ENCODE measurements at regions not wholly inside any gene's neighbourhood (a gene's known extent, or its start where the extent isn't known, plus 50 kb on each side); places are given as distances from the start of the nearest gene placed in this dataset.
"Not testable (repeated sequence)": the region's sequence is repeated elsewhere in the genome, so short reads cannot be mapped to it uniquely, and the experiment has no call there.

GRCh38 chr1:83401146-83401545 is 597.8 kb downstream of the TTLL7 start:
- H3K27me3 ChIP-seq; H3K4me3 ChIP-seq; H3K4me1 ChIP-seq (replicated peaks in 1 of 2); H3K27ac ChIP-seq; DNase-seq; H3K9me3 ChIP-seq (replicated peaks in 1 of 3); intact Hi-C loops (cut with DNase I); H3K36me3 ChIP-seq (replicated peaks in 1 of 2): not testable (repeated sequence)
- 64 to 94% (median 84%) methylated on average over 1 of the region's 1 CpG; no CpG with 5 or more reads in 1 of the 4 donors for WGBS, 4 donors

GRCh38 chr1:83400173-83400572 is 598.8 kb downstream of the TTLL7 start:
- intact Hi-C loops (cut with DNase I); DNase-seq; H3K27ac ChIP-seq; H3K36me3 ChIP-seq (replicated peaks in 1 of 2); H3K9me3 ChIP-seq (replicated peaks in 1 of 3); H3K4me1 ChIP-seq (replicated peaks in 1 of 2); H3K27me3 ChIP-seq; H3K4me3 ChIP-seq: not testable (repeated sequence)

DNA sequence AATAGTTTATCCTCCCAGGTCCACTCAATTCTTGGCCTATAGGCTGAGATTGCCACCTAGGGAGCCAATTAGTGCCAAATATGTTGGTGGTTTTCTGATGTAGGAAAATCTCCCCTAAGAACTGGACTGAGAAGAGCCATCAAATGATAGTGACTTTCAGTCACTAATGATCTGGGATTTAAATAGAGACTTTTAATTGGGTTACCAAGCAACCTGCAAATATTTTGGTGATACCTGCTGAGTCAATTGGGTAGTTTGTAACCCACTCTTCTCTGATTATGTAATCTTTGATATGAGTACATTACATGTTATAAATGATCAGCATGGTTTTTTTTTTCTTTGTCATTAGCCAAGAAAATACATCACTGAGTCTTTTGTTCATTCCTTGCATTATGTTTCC is 600.8 kb downstream of the TTLL7 start:
- H3K27ac ChIP-seq; H3K9me3 ChIP-seq (replicated peaks in 1 of 3); H3K27me3 ChIP-seq; DNase-seq; H3K36me3 ChIP-seq (replicated peaks in 1 of 2); intact Hi-C loops (cut with DNase I); H3K4me3 ChIP-seq; H3K4me1 ChIP-seq (replicated peaks in 1 of 2): not testable (repeated sequence)

DNA sequence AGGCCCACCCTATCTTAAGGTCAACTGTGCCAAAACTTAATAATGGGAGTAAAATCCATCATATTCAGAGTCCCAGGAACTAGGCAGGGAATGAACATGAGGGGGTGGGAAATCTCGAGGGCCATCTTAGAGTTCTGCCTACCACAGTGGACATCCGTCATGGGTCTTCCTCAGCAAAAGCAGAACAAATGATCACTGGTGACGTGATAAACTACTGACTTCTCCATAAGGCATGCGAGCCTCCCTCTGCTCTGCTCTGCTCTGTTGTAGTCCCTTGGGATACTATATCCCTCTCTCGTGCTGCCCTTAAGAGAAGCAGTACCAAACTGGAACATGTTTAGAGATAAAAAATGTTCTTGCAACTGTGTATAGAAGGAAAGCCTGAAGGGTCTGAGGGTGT is 603.8 kb downstream of the TTLL7 start:
- intact Hi-C loops (cut with DNase I); H3K4me1 ChIP-seq (replicated peaks in 1 of 2); DNase-seq; H3K27me3 ChIP-seq; H3K4me3 ChIP-seq; H3K27ac ChIP-seq; H3K36me3 ChIP-seq (replicated peaks in 1 of 2); H3K9me3 ChIP-seq (replicated peaks in 1 of 3): not testable (repeated sequence)
- 64 to 78% (median 71%) methylated on average over 5 of the region's 5 CpGs for whole genome bisulfite sequencing, 4 donors

DNA sequence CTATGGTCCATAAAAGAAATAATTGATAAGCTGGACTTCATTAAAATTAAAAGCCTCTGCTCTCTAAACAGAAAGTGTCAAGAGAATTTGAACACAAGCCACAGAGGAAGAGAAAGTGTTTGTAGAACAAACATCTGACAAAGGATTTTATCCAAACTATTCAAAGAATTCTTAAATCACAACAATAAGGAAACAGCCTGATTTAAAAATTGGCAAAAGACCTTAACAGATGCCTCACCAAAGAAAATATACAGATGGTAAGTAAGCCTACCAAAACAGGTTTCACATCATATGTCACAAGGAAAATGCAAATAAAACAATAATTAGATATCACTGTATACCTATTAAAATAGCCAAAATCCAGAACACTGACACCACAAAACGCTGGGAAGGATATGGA is 612.0 kb downstream of the TTLL7 start:
- intact Hi-C loops (cut with DNase I); H3K4me3 ChIP-seq; DNase-seq; H3K9me3 ChIP-seq (replicated peaks in 1 of 3); H3K27ac ChIP-seq; H3K4me1 ChIP-seq (replicated peaks in 1 of 2); H3K27me3 ChIP-seq; H3K36me3 ChIP-seq (replicated peaks in 1 of 2): not testable (repeated sequence)
- WGBS, 4 donors: 40 to 90% (median 77%) methylated on average over 1 of the region's 1 CpG

DNA sequence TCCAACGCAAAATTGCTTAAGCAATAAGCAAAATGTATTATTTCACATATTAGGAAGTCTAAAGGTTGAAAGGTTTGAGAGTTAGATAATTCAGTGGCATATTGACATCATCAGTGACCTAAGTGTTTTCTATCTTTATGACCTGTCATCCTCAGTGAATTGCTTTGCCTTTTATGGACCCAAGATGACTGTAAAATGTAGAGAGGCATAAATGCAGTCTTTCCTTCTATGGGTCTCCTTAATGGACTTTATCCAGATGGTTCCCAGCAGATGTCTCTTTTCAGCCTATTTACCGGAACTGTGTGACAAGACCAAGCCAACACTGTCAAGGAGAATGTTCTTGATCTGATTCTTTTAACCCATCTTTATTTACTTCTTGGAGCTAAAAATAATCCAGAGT is 615.8 kb downstream of the TTLL7 start:
- WGBS, 4 donors: 67 to 88% methylated on average over 1 to 2 of the region's 2 CpGs; no CpG with 5 or more reads in 2 of the 4 donors
- intact Hi-C loops (cut with DNase I); DNase-seq: not testable (repeated sequence)

GRCh38 chr1:83373018-83373417 is 625.9 kb downstream of the TTLL7 start:
- WGBS, 4 donors: 89 to 95% (median 90%) methylated on average over 1 of the region's 1 CpG
- H3K9me3 ChIP-seq (replicated peaks in 1 of 3); H3K4me3 ChIP-seq; H3K36me3 ChIP-seq (replicated peaks in 1 of 2); H3K4me1 ChIP-seq (replicated peaks in 1 of 2); DNase-seq; H3K27me3 ChIP-seq; intact Hi-C loops (cut with DNase I); H3K27ac ChIP-seq: not testable (repeated sequence)

More for the DNA sequence above, 615.8 kb downstream of the TTLL7 start:
- not testable (repeated sequence) for H3K9me3 ChIP-seq (replicated peaks in 1 of 3); H3K27ac ChIP-seq; H3K36me3 ChIP-seq (replicated peaks in 1 of 2); H3K27me3 ChIP-seq; H3K4me3 ChIP-seq; H3K4me1 ChIP-seq (replicated peaks in 1 of 2)

GRCh38 chr1:83369853-83370252 is 629.1 kb downstream of the TTLL7 start:
- H3K27ac ChIP-seq; H3K9me3 ChIP-seq (replicated peaks in 1 of 3); H3K27me3 ChIP-seq; DNase-seq; H3K36me3 ChIP-seq (replicated peaks in 1 of 2); H3K4me1 ChIP-seq (replicated peaks in 1 of 2); H3K4me3 ChIP-seq; intact Hi-C loops (cut with DNase I): not testable (repeated sequence)
- 41 to 73% (median 65%) methylated on average over 3 of the region's 3 CpGs for WGBS, 4 donors

GRCh38 chr1:83365320-83365719 is 633.6 kb downstream of the TTLL7 start:
- intact Hi-C loops (cut with DNase I); H3K9me3 ChIP-seq (replicated peaks in 1 of 3); H3K4me1 ChIP-seq (replicated peaks in 1 of 2); H3K27ac ChIP-seq; H3K36me3 ChIP-seq (replicated peaks in 1 of 2); H3K27me3 ChIP-seq; DNase-seq; H3K4me3 ChIP-seq: not testable (repeated sequence)
- WGBS, 4 donors: 82 to 90% (median 85%) methylated on average over 2 of the region's 2 CpGs

DNA sequence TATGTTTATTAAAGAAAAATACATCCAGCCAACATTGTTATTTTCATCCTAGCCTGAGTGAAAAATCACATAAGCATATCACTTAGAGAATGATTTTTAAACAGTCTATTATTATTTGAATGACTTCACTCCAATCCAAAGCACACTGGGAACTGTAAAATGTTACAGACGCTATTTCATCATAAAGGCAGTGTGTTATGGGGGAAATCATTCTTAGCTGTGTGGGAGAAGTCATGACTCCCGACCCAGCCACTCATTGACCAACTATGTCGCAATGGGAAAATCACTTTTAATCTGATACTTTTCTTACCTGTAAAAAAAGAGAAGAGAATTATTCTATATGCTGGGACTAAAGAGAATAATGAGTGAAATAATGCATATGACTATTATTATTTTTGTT is 653.6 kb downstream of the TTLL7 start:
- H3K27me3 ChIP-seq; H3K9me3 ChIP-seq (replicated peaks in 1 of 3); H3K27ac ChIP-seq; H3K36me3 ChIP-seq (replicated peaks in 1 of 2); H3K4me3 ChIP-seq; intact Hi-C loops (cut with DNase I); DNase-seq; H3K4me1 ChIP-seq (replicated peaks in 1 of 2): not testable (repeated sequence)
- WGBS, 4 donors: 84 to 94% (median 91%) methylated on average over 3 of the region's 3 CpGs

DNA sequence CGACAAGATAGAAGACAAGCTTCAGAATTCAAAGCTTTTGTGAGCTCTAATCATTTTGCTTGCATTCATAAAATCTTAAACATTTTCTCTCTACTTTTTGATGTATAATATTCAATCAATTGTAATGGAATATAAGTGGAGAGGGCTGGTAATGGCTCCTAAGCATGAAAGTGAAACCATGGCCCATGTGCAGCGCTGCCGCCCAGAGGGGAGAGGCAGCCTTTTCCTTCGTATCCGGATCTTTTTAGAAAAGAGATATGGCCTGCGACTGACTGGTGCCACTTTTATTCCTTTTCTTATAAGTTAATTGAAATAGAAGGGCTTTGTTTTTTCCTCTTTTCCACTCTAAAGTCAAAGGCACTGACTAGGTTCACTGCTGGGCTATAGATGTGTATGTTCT is 655.2 kb downstream of the TTLL7 start:
- H3K4me3 ChIP-seq; H3K27ac ChIP-seq; H3K36me3 ChIP-seq (replicated peaks in 1 of 2); H3K4me1 ChIP-seq (replicated peaks in 1 of 2); intact Hi-C loops (cut with DNase I); H3K27me3 ChIP-seq; H3K9me3 ChIP-seq (replicated peaks in 1 of 3); DNase-seq: not testable (repeated sequence)
- WGBS, 4 donors: 59 to 75% (median 67%) methylated on average over 6 of the region's 6 CpGs

DNA sequence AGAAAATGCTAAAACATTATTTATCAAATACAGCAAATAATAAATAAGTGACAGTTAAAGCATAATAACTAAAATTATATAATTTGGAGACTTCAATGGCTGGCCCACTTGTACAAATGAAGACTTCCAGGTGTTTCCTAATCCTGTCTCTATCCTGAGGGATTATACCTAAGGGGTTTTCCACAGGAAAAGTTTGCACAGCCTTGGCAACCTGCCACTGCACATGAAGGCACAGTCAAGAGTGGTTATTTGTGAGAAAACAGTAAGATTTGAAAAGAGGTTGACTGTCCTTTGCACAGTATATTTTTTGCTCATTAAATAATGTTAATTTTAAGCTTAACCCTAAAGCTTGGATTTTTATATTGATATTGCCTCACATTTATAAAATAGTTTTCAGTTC is 655.9 kb downstream of the TTLL7 start:
- H3K9me3 ChIP-seq (replicated peaks in 1 of 3); H3K4me1 ChIP-seq (replicated peaks in 1 of 2); intact Hi-C loops (cut with DNase I); H3K27me3 ChIP-seq; H3K36me3 ChIP-seq (replicated peaks in 1 of 2); H3K27ac ChIP-seq; H3K4me3 ChIP-seq: not testable (repeated sequence)
- DNase-seq: peak in 4 of 7 donors; percentile 1 to 58 (median 12)

All from adrenal gland (tissue), 9 donors.